ENCODE measurements at regions not wholly inside any gene's neighbourhood (a gene's known extent, or its start where the extent isn't known, plus 50 kb on each side); places are given as distances from the start of the nearest gene placed in this dataset.

DNA sequence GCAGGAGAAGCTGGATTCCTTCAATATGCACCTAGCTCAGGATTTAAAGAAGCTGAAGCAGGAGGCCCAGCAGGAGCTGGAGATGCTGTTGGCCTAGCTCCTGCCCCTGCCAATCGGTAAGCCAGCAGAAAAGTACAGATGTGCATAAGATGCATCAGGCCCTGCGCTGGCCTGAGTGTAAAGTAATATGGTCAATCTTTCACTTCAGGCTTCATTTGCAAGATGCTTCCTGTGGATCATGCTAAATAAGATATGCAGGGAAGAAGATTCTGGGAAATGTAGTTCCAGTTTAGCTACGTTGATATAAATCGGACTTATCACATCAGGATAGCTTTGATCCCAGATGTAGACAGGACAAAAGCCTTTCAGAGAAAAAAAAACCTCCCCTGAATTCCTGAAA, 100.3 kb downstream of the GJA1 start:
- TF ChIP-seq EZH2phosphoT487 (IDR thresholded peaks at IDR 0.05; ENCODE audit: borderline replicate concordance) = no peak
- TF ChIP-seq, protein P1, sequence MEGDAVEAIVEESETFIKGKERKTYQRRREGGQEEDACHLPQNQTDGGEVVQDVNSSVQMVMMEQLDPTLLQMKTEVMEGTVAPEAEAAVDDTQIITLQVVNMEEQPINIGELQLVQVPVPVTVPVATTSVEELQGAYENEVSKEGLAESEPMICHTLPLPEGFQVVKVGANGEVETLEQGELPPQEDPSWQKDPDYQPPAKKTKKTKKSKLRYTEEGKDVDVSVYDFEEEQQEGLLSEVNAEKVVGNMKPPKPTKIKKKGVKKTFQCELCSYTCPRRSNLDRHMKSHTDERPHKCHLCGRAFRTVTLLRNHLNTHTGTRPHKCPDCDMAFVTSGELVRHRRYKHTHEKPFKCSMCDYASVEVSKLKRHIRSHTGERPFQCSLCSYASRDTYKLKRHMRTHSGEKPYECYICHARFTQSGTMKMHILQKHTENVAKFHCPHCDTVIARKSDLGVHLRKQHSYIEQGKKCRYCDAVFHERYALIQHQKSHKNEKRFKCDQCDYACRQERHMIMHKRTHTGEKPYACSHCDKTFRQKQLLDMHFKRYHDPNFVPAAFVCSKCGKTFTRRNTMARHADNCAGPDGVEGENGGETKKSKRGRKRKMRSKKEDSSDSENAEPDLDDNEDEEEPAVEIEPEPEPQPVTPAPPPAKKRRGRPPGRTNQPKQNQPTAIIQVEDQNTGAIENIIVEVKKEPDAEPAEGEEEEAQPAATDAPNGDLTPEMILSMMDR (conservative IDR thresholded peaks at IDR 0.05; ENCODE audit: low read length) = no peak
- no peak overlapping the region for H3K4me3 ChIP-seq (ENCODE audit: low read length, poor library complexity, severe bottlenecking)
- H3K4me1 ChIP-seq (ENCODE audit: insufficient read depth, low read length, poor library complexity, severe bottlenecking) = no peaks in the 10 kb centered on the region
- no peaks in the 10 kb centered on the region for H3F3A ChIP-seq (ENCODE audit: low read depth)
- no peaks in the 10 kb centered on the region for H3K27me3 ChIP-seq (ENCODE audit: insufficient read depth, low read length, poor library complexity, severe bottlenecking)
- no peaks in the 10 kb centered on the region for H3K9me2 ChIP-seq (replicated peaks; ENCODE audit: low read depth, low read length)
- H3K36me3 ChIP-seq (ENCODE audit: insufficient read depth, low read length) = no peaks in the 10 kb centered on the region
- no peak overlapping the region for H2AFZ ChIP-seq (ENCODE audit: low read length)
- H4K20me1 ChIP-seq (ENCODE audit: insufficient read depth, low read length, poor library complexity, severe bottlenecking) = no peaks in the 10 kb centered on the region
- no peaks in the 10 kb centered on the region for H3K9me3 ChIP-seq (ENCODE audit: insufficient read depth, low read depth, low read length)
- no peak overlapping the region for H3K9ac ChIP-seq (ENCODE audit: low read depth, low read length, poor library complexity, severe bottlenecking)
- H3K79me2 ChIP-seq (ENCODE audit: insufficient read depth, low read length) = no peaks in the 10 kb centered on the region
- H3K4me2 ChIP-seq (ENCODE audit: low read depth, low read length, poor library complexity, severe bottlenecking) = no peak overlapping the region

DNA sequence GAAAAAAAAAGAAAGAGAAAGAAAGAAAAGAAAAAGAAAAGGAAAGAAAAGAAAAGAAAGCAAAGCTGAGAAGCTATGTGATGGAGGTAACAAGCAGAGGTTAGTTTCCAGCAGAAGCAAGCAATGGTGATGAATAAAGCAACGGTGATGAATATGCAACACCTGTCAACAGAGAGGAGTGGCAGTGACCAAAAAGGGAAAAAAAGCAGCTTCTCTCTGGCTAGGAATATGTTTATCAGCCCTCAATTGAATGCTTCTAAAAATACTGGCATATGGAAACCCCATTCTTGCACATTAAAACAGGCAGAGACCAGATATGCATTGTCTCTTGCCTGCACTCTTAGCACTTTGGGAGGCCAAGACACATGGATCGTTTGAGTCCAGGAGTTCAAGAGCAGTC, 100.9 kb downstream of the GJA1 start:
- Histone ChIP-seq H3K9ac (ENCODE audit: low read depth, low read length, poor library complexity, severe bottlenecking) (no peak overlapping the region), H2AFZ (ENCODE audit: low read length) (no peak overlapping the region)
- TF ChIP-seq, protein P1 (conservative IDR thresholded peaks at IDR 0.05; ENCODE audit: low read length) = no peak
- TF ChIP-seq EZH2phosphoT487 (IDR thresholded peaks at IDR 0.05; ENCODE audit: borderline replicate concordance) = no peak

DNA sequence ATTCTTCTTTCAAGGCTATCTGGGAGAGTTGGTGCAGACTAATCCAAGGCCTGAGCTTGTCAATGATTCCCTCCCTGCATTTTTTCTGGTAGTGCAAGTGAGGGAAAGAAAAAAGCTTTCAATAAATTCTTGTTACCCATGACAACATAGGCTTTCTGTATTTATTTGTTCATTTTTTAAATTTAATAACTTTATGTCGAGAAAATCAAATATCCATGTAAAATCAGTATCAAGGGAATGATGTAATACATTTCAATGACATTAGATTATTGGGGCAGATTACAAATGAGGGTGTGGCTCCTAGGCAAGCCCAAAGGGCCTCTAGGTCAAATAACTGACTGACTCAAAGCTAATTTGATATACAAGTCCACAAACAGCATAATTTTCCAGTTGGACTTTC, 104.0 kb downstream of the GJA1 start:
- no peaks in the 10 kb centered on the region for H3K9me3 ChIP-seq (ENCODE audit: insufficient read depth, low read depth, low read length)

More for the DNA sequence above, 100.9 kb downstream of the GJA1 start:
- Histone ChIP-seq H3F3A (ENCODE audit: low read depth) (no peaks in the 10 kb centered on the region), H3K9me3 (ENCODE audit: insufficient read depth, low read depth, low read length) (no peaks in the 10 kb centered on the region), H3K4me1 (ENCODE audit: insufficient read depth, low read length, poor library complexity, severe bottlenecking) (no peaks in the 10 kb centered on the region), H3K27me3 (ENCODE audit: insufficient read depth, low read length, poor library complexity, severe bottlenecking) (no peaks in the 10 kb centered on the region), H3K4me3 (ENCODE audit: low read length, poor library complexity, severe bottlenecking) (no peak overlapping the region), H4K20me1 (ENCODE audit: insufficient read depth, low read length, poor library complexity, severe bottlenecking) (no peaks in the 10 kb centered on the region), H3K9me2 (replicated peaks; ENCODE audit: low read depth, low read length) (no peaks in the 10 kb centered on the region), H3K36me3 (ENCODE audit: insufficient read depth, low read length) (no peaks in the 10 kb centered on the region), H3K4me2 (ENCODE audit: low read depth, low read length, poor library complexity, severe bottlenecking) (no peak overlapping the region), H3K79me2 (ENCODE audit: insufficient read depth, low read length) (no peaks in the 10 kb centered on the region)

More for the DNA sequence above, 104.0 kb downstream of the GJA1 start:
- Histone ChIP-seq H3K79me2 (ENCODE audit: insufficient read depth, low read length) (no peaks in the 10 kb centered on the region), H3K27me3 (ENCODE audit: insufficient read depth, low read length, poor library complexity, severe bottlenecking) (no peaks in the 10 kb centered on the region), H4K20me1 (ENCODE audit: insufficient read depth, low read length, poor library complexity, severe bottlenecking) (no peaks in the 10 kb centered on the region), H3K36me3 (ENCODE audit: insufficient read depth, low read length) (no peaks in the 10 kb centered on the region), H3K4me3 (ENCODE audit: low read length, poor library complexity, severe bottlenecking) (no peak overlapping the region), H2AFZ (ENCODE audit: low read length) (no peak overlapping the region), H3K9me2 (replicated peaks; ENCODE audit: low read depth, low read length) (no peaks in the 10 kb centered on the region), H3K4me2 (ENCODE audit: low read depth, low read length, poor library complexity, severe bottlenecking) (no peak overlapping the region), H3F3A (ENCODE audit: low read depth) (no peaks in the 10 kb centered on the region), H3K9ac (ENCODE audit: low read depth, low read length, poor library complexity, severe bottlenecking) (no peak overlapping the region), H3K4me1 (ENCODE audit: insufficient read depth, low read length, poor library complexity, severe bottlenecking) (no peaks in the 10 kb centered on the region)
- TF ChIP-seq, protein P1 (conservative IDR thresholded peaks at IDR 0.05; ENCODE audit: low read length) = no peak
- no peak for TF ChIP-seq EZH2phosphoT487 (IDR thresholded peaks at IDR 0.05; ENCODE audit: borderline replicate concordance)

Measured in Loucy (cell line).